Effector memory CD8-positive, alpha-beta T cell (primary cell): ENCODE measurements at regions not wholly inside any gene's neighbourhood (a gene's known extent, or its start where the extent isn't known, plus 50 kb on each side); places are given as distances from the start of the nearest gene placed in this dataset.

Source experiments
- ATAC-seq: fragments of 150-1000 bp; cut with Tn5 transposase; replicated peaks from 2 replicates; pipeline ENCODE4 v1.10.0; 2021; ENCODE audit warnings: mild to moderate bottlenecking, moderate library complexity
- DNase-seq, 3 experiments: peaks; one replicate each; pipeline ENCODE4 v3.0.0; 2021
- H3K27ac Mint-ChIP-seq, 2 donors: one replicate each; pipeline ENCODE4 v1.8.0; 2022; ENCODE audit warnings: mild to moderate bottlenecking in 2 of 2, mixed read lengths in 2 of 2, moderate library complexity in 2 of 2
- H3K27me3 Mint-ChIP-seq, 2 donors: one replicate each; pipeline ENCODE4 v1.8.0; 2022; ENCODE audit warnings: mixed read lengths in 2 of 2
- H3K36me3 Mint-ChIP-seq: one replicate; pipeline ENCODE4 v1.8.0; 2022; ENCODE audit warnings: mild to moderate bottlenecking, moderate library complexity, mixed read lengths; ENCODE audit not compliant: insufficient read depth
- H3K4me1 Mint-ChIP-seq, 2 donors: one replicate each; pipeline ENCODE4 v1.8.0; 2022; ENCODE audit warnings: low read depth in 2 of 2, mixed read lengths in 2 of 2
- H3K4me3 Mint-ChIP-seq, 2 donors: one replicate each; pipeline ENCODE4 v1.8.0; 2022; ENCODE audit warnings: mild to moderate bottlenecking in 2 of 2, mixed read lengths in 2 of 2, moderate library complexity in 2 of 2
- H3K9me3 Mint-ChIP-seq, 2 donors: one replicate each; pipeline ENCODE4 v1.8.0; 2022; ENCODE audit warnings: mixed read lengths in 2 of 2

DNA sequence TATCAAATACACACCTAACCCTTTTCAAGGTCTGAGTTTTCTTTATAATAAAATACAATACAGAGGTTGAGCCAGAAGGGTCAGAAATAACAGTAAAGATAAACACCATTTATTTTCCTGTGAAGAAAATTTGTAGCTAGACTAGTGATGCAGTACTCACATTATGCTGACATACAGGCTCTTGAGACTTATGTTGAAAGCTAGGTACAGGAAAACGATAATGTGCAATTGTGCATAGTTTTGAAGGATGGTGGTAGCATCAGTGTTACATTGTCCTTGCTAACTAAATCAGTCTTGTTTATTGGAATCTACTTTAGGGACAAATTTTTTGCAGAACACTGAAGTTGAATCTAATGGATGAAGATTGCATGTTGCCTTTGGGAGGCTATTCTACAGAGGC, 1877.2 kb downstream of the PCDH7 start:
- DNase-seq, result no peak
- no peak overlapping the region for H3K4me3 Mint-ChIP-seq
- H3K4me1 Mint-ChIP-seq, result no peaks in the 10 kb centered on the region
- H3K9me3 Mint-ChIP-seq, result peaks cover 5 to 7% of the 10 kb centered on the region in 2 donors
- no peaks in the 10 kb centered on the region for H3K36me3 Mint-ChIP-seq
- no peaks in the 10 kb centered on the region for H3K27me3 Mint-ChIP-seq
- H3K27ac Mint-ChIP-seq, result no peak overlapping the region
- ATAC-seq, result no peak

- Mint-ChIP-seq H3K4me3 (no peak overlapping the region), H3K9me3 (peaks cover 5 to 12% of the 10 kb centered on the region in 2 donors), H3K27ac (no peak overlapping the region), H3K27me3 (no peaks in the 10 kb centered on the region), H3K4me1 (no peaks in the 10 kb centered on the region), H3K36me3 (no peaks in the 10 kb centered on the region)
- ATAC-seq, result no peak
- DNase-seq, result no peak
Observed at GRCh38 chr4:32601848-32602247, 1881.7 kb downstream of the PCDH7 start.

DNA sequence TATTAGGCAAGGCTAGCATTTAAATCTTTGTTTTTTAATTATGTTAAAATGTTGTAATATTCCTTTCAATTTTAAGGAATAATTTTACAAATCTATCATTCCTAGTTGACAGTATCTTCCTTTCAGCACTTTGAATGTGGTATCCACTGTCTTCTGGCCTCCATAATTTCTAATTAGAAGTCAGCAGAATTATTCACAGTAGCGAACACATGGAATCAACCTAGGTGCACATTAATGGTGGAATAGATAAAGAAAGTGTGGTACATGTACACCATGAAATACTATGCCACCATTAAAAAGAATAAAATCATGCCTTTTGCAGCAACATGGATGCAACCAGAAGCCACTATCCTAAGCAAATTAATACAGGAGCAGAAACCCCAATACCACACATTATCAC, 1887.8 kb downstream of the PCDH7 start:
- no peaks in the 10 kb centered on the region for H3K4me1 Mint-ChIP-seq
- DNase-seq, result no peak
- no peak overlapping the region for H3K4me3 Mint-ChIP-seq
- peaks cover 10 to 19% of the 10 kb centered on the region in 2 donors for H3K9me3 Mint-ChIP-seq
- no peaks in the 10 kb centered on the region for H3K36me3 Mint-ChIP-seq
- H3K27me3 Mint-ChIP-seq, result no peaks in the 10 kb centered on the region
- H3K27ac Mint-ChIP-seq, result no peak overlapping the region
- ATAC-seq, result no peak

DNA sequence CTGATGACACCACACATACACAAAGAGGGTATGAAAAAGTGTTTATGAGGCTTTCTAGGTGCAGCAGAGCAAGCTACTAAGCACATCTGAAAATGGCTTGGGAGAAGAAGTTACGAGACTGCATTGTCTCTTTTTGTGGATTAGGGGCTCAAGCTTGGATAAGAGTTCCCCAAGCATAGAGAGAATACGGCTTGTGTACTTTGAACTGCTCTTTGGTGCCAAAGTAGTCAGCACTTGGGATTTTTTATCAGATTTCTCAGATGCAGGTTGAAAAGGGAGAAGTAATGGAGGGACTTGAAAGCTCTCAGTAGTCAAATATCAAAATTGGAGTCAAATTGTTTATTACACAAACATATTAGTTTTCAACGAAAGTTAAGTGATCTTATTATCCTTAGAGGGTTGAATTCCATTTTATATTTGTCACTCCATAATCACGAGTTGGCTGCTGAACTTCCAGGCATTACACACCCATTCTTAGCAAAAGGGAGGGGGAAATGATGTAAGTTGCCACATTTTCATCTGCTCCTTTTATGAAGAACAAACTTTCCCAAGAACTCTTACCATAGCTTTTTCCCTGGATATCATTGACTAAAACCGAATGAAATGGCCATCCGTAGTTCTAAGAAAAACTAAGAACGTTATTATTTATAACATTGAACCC, 1904.9 kb downstream of the PCDH7 start:
- no peaks in the 10 kb centered on the region for H3K27me3 Mint-ChIP-seq
- ATAC-seq, result no peak
- no peaks in the 10 kb centered on the region for H3K36me3 Mint-ChIP-seq
- no peak for DNase-seq
- no peaks in the 10 kb centered on the region for H3K4me1 Mint-ChIP-seq
- no peak overlapping the region for H3K27ac Mint-ChIP-seq
- H3K4me3 Mint-ChIP-seq, result no peak overlapping the region
- H3K9me3 Mint-ChIP-seq, result peaks cover 8 to 10% of the 10 kb centered on the region in 2 donors

GRCh38 chr4:32625687-32626337, 1905.6 kb downstream of the PCDH7 start:
- Mint-ChIP-seq H3K9me3 (peaks cover 8 to 10% of the 10 kb centered on the region in 2 donors), H3K4me3 (no peak overlapping the region), H3K27me3 (no peaks in the 10 kb centered on the region), H3K4me1 (no peaks in the 10 kb centered on the region), H3K27ac (no peak overlapping the region), H3K36me3 (no peaks in the 10 kb centered on the region)
- no peak for DNase-seq
- ATAC-seq, result no peak

GRCh38 chr4:32631831-32632230, 1911.7 kb downstream of the PCDH7 start:
- ATAC-seq, result no peak
- peaks cover 0 to 9% of the 10 kb centered on the region in 2 donors for H3K9me3 Mint-ChIP-seq
- H3K36me3 Mint-ChIP-seq, result no peaks in the 10 kb centered on the region
- no peak for DNase-seq
- H3K4me3 Mint-ChIP-seq, result no peak overlapping the region
- H3K27ac Mint-ChIP-seq, result no peak overlapping the region
- no peaks in the 10 kb centered on the region for H3K4me1 Mint-ChIP-seq
- H3K27me3 Mint-ChIP-seq, result no peaks in the 10 kb centered on the region

DNA sequence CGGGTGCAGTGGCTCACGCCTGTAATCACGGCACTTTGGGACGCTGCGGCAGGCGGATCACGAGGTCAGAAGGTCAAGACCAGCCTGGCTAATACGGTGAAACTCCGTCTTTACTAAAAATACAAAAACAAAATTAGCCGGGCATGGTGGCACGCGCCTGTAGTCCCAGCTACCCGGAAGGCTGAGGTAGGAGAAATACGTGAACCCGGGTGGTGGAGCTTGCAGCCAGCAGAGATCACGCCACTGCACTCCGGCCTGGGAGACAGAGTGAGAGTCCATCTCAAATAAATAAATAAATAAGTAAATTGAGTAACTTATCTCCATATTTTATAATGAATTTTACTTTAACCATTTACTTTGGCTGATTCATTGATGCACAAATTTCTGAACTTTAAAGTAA, 1913.3 kb downstream of the PCDH7 start:
- no peaks in the 10 kb centered on the region for H3K36me3 Mint-ChIP-seq
- no peak for DNase-seq
- peaks cover 0 to 2% of the 10 kb centered on the region in 2 donors for H3K9me3 Mint-ChIP-seq
- H3K4me3 Mint-ChIP-seq, result no peak overlapping the region
- ATAC-seq, result no peak
- H3K27me3 Mint-ChIP-seq, result no peaks in the 10 kb centered on the region
- H3K4me1 Mint-ChIP-seq, result no peaks in the 10 kb centered on the region
- no peak overlapping the region for H3K27ac Mint-ChIP-seq

DNA sequence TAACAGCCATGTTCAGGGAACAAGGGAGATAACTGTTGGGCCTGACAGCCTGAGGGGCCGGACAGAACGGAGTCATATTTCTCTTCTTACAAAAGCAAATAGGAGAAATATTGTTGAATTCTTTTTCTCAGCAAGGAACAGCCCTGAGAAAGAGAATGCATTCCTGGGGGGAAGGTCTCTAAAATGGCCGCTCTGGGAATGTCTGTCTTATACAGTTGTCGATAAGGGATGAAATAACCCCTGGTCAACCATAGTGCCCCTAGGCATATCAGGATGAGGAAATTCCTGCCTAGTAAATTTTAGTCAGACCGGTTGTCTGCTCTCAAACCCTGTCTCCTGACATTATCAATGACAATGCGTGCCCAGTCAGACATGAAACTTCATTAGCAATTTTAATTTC, 1925.5 kb downstream of the PCDH7 start:
- no peak for DNase-seq
- Mint-ChIP-seq H3K4me3 (no peak overlapping the region), H3K9me3 (peaks cover 14 to 20% of the 10 kb centered on the region in 2 donors), H3K4me1 (no peaks in the 10 kb centered on the region), H3K27me3 (no peaks in the 10 kb centered on the region), H3K27ac (no peak overlapping the region), H3K36me3 (no peaks in the 10 kb centered on the region)
- no peak for ATAC-seq

- peaks cover 7 to 17% of the 10 kb centered on the region in 2 donors for H3K9me3 Mint-ChIP-seq
- ATAC-seq (no peak), DNase-seq (no peak)
- H3K27me3 Mint-ChIP-seq, result no peaks in the 10 kb centered on the region
- no peak overlapping the region for H3K27ac Mint-ChIP-seq
- H3K4me3 Mint-ChIP-seq, result no peak overlapping the region
- H3K4me1 Mint-ChIP-seq, result no peaks in the 10 kb centered on the region
- H3K36me3 Mint-ChIP-seq, result no peaks in the 10 kb centered on the region
Observed at GRCh38 chr4:32658019-32658418, 1937.8 kb downstream of the PCDH7 start.

DNA sequence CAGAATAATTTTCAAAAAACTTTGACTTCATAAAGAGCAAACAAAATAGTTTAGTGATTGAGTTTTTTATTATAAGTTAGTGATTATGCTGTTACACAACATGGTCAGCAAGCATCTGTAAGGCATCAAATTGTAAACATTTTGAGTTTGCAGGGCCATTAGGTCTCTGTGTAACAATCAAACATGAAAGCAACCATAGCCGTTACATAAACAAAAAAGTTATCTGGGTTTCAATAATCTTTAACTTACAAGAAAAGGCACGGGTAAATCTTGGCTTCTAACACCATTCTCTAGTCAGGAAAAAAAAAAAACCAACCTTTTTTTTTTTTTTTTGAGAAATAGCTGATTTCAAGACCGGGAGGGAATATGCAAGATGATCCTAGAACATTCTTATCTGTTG, 1941.1 kb downstream of the PCDH7 start:
- ATAC-seq, result no peak
- Mint-ChIP-seq H3K9me3 (peaks cover 5 to 6% of the 10 kb centered on the region in 2 donors), H3K4me1 (no peaks in the 10 kb centered on the region), H3K36me3 (no peaks in the 10 kb centered on the region), H3K4me3 (no peak overlapping the region), H3K27ac (no peak overlapping the region), H3K27me3 (no peaks in the 10 kb centered on the region)
- DNase-seq, result no peak

DNA sequence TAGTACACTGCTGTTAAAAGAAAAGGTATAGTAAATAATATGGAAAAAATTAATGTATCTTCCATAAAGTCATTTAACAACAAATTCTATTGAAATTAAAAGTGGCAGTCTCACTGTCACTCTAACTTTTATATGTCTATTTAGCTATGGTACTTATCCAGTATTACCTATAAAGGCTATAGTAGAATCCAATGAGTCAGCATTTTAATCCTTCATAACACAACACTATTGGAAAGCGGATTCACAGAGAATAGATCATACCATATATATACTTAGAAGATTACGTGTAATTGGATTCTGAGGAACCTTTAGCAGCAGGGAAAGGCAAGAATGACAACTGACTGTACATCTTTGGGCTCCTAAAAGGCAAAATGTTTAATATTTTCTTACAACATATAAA, 1942.6 kb downstream of the PCDH7 start:
- H3K4me3 Mint-ChIP-seq, result no peak overlapping the region
- no peaks in the 10 kb centered on the region for H3K4me1 Mint-ChIP-seq
- H3K27ac Mint-ChIP-seq, result no peak overlapping the region
- peaks cover 5 to 6% of the 10 kb centered on the region in 2 donors for H3K9me3 Mint-ChIP-seq
- H3K27me3 Mint-ChIP-seq, result no peaks in the 10 kb centered on the region
- DNase-seq (no peak), ATAC-seq (no peak)
- no peaks in the 10 kb centered on the region for H3K36me3 Mint-ChIP-seq

- ATAC-seq (no peak), DNase-seq (no peak)
- no peaks in the 10 kb centered on the region for H3K4me1 Mint-ChIP-seq
- H3K9me3 Mint-ChIP-seq, result peaks cover 0 to 10% of the 10 kb centered on the region in 2 donors
- H3K27me3 Mint-ChIP-seq, result no peaks in the 10 kb centered on the region
- H3K27ac Mint-ChIP-seq, result no peak overlapping the region
- no peak overlapping the region for H3K4me3 Mint-ChIP-seq
- H3K36me3 Mint-ChIP-seq, result no peaks in the 10 kb centered on the region
Observed at GRCh38 chr4:32672359-32672758, 1952.2 kb downstream of the PCDH7 start.

GRCh38 chr4:32680946-32681345, 1960.8 kb downstream of the PCDH7 start:
- H3K36me3 Mint-ChIP-seq, result peaks cover 3% of the 10 kb centered on the region
- H3K4me1 Mint-ChIP-seq, result no peaks in the 10 kb centered on the region
- DNase-seq (no peak), ATAC-seq (no peak)
- H3K9me3 Mint-ChIP-seq, result peaks cover 9 to 19% of the 10 kb centered on the region in 2 donors
- H3K27ac Mint-ChIP-seq, result no peak overlapping the region
- no peak overlapping the region for H3K4me3 Mint-ChIP-seq
- no peaks in the 10 kb centered on the region for H3K27me3 Mint-ChIP-seq

GRCh38 chr4:32684160-32684559, 1964.0 kb downstream of the PCDH7 start:
- no peaks in the 10 kb centered on the region for H3K27me3 Mint-ChIP-seq
- DNase-seq (no peak), ATAC-seq (no peak)
- H3K4me3 Mint-ChIP-seq, result no peak overlapping the region
- H3K36me3 Mint-ChIP-seq, result peaks cover 3% of the 10 kb centered on the region
- no peak overlapping the region for H3K27ac Mint-ChIP-seq
- H3K9me3 Mint-ChIP-seq, result peaks cover 7 to 19% of the 10 kb centered on the region in 2 donors
- no peaks in the 10 kb centered on the region for H3K4me1 Mint-ChIP-seq
